ENCODE measurements at regions not wholly inside any gene's neighbourhood (a gene's known extent, or its start where the extent isn't known, plus 50 kb on each side); places are given as distances from the start of the nearest gene placed in this dataset.

DNA sequence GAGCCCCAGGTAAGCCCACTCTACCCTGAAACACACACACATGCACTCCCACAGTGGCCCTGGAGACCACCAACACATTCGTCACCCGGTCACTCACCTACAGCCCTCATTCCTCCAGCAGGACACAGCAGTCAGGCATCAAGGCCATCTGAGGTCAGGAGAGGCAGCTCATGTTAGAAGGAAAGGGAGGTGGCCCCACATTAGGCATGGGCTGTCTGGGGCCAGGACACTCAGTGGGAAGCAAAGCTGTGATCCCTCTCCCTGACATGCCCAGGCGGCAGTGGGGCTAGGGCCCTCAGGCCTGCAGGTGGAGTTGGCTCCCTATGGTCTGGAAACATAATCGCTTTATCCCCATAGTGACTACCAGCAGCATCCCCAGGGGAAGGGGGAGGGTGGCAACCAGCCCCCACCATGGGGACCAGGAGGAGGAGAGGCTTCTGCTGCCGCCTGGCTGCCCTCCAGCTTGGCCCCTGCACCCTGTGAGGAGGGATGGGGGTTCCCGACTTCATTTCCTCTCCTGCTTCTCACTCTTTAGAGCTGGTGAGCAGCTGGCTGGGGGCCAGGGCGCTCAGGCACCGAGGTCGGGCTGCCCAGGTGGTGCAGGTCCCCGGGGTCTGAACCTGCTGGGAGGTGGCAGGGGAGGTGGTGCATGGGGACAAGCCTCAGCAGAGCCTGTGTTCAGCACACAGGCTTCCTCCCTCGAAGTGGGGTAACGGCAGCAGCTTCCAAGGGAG lies 76.6 kb upstream of the CST7 start:
- no peak for DNase-seq

DNA sequence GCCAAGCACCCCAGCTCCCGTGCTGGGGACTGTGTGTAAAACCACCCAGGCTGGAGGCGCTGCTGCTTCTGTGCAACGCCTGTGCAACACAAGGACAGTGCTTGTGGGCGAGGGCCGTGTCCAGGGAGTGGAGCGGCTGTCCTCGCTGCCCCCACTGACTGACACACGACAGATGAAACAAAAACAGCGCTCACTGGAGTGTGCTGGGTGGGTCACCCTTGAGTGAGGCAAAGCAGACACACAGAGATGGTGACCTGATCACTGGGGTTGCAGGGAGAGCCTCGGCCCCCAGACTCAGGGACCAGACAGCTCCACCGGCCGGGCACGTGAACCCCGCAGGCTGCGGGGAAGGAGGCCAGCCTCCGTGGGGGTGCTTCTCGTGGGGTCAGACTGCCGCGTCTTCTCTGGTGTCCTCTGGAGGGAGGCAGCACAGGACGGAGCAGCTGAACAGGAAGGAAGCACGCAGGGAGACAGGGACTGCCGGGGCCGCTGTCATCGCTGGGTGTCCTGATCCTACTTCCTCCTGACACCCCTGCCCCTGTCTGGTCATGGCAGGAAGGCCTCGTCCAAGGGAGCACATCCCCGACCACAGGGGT lies 75.9 kb upstream of the CST7 start:
- DNase-seq = no peak

DNA sequence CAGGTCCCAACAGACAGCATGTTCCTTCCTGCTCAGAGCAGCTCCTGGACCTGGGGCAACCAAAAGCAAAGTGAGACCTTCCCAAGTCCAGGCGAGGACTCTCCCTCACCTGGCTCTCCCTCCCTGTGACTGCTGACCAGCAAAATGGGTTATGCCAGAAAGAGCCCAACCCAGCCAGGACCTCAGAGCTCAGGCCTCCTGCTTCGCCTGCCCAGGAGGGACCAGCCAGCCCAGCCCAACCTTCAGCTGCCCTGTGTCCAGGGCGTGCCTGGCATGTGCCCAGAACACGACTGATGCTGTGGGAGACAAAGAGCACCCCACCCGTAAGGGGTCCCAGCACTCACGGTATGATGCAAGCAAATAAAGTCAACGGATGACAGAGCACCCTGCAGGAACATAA lies 74.0 kb upstream of the CST7 start:
- DNase-seq = no peak

DNA sequence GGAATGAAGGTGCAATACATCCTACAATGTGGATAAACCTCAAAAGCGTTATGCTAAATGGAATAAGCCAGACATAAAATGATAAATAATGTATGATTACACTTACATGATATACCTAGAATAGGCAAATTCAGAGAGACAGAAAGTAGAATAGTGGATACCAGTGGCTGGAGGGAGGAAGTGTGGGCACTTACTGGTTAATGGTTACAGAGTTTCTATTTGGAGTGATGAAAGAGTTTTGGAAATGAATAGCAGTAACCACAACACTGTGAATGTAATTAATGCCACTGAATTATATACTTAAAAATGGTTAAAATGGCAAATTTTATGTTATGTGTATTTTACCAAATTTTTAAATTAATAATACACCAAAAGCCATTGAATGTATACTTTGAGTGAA lies 71.4 kb upstream of the CST7 start:
- peak; percentile 52 for DNase-seq

DNA sequence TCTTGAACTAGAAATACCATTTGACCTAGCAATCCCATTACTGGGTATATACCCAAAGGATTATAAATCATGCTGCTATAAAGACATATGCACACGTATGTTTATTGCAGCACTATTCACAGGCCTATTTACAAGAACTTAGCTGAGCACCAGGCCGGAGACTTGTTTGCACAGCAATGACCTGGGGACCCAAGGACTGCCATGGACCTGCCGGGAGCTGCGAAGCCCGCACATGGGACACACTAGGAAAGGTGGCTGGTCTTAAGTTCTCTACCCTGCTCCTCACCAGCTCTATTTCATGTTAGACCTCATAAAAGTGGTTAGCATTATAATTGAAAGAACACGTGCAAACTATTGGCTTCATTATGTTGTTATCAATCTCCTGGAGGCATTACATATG lies 70.4 kb upstream of the CST7 start:
- no peak for DNase-seq

DNA sequence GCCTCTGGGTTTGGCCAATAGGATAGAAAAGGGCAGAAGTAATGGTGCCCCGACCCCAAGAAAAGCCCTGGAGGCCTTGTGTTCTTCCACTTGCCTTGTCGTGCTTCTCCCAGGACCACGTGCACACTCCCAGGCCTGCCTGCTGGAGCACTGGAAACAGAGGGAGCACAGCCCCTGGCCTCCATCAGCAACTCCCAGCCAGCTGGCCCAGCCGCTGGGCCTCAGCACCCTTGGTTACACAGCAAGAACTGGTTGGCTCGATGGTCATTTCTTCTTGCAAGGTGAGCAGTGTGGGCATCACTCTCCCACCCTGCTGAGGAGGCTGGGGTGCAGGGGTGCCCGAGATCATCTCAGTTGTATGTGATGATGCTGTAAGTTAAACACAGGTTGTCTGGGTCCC lies 69.2 kb upstream of the CST7 start:
- DNase-seq = no peak

DNA sequence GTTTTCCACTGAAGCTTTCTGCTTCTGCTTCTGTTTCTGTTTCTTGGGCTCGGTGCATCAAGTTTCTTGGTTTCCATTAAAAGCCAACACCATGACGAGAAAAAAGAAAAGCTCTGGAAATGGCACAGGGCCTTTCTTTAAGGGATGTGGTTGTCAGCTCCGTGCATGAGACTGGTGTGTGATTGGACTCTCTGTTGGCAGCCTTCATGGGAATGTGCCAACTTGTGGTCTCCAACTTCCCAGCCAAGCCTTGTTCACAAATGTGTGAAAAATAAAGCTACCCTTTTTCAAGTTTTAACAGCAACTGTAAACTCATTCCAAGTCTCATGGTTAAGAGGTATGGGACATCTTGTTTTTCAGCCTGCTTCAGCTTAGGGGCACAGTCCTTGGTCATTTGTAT lies 68.7 kb upstream of the CST7 start:
- DNase-seq = no peak

DNA sequence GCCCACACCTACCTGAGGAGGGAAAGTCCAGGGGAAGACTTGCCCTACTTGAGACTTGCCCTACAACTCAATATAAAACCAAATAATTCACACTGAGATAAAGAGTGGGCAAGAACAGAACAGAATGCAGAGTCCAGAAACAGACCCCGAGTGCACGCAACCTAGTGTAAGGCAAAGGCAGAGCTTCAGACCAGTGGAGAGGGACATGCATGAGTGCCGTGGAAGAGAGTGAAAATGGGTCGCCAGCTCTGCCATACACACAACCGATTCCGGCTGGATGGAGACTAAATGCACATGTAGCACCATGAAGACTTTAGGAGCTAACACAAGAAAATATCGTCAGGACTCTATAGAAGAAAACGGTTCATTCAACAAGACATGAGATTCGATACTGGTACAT lies 58.8 kb upstream of the CST7 start:
- DNase-seq = no peak

DNA sequence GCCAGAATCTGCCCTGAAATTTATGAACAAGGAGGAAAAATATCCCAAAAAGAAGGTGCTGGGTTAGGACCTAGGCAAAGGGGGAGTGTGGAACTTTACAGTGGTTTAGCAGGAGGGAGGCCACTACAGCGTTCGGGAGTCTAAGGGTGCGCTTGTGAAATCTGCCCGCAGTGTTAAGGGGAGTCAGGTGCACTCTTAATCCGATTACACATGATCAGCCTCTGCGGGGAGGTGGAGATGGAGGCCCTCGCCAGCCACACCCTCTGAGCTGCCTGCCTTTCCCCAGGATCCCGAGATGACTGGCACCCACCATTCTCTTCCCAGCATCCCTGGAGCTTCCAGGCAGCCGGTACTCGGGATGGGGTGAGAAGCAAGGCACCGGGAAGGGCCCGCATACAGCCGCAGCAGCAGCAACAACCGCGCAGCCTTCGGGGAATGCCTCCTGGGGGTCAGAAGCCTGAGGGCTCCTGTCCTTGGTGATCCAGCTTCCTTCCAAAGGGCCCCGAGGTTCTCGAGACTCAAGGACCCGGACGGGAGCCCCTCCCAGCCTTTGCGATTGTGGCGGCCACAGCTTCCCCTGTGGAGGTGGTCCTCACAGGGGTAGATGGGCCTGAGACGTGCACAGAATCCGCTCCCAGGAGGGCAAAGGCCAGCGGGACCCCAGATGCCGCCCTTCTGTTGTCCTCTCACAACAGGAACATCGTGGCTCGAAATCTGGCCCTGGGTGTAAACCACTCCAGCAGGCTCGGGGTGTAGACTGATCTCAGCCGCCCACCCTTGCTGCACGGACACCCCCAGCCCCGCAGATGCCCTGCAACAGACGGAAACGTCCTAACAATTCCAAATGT lies 57.3 kb upstream of the CST7 start:
- DNase-seq = no peak

DNA sequence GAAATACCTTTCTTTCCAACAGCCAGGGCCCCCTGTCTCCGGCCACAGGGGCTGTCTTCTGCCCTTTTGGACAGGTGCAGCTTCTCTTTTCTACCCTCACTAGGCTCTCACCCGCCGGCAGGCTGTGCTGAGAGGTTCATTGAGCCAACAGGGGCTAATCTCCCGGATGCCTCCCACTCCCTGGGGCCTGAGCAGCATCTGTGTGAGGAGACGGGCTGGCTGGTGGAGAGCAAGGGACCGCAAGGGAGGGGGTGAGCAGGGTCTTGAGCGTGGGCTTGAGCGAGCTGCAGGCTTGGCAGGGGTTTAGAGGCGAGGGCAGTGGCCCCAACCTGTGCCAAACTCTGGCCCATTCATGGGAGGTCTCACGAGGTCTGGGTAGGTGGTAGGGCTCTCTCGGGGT lies 56.5 kb upstream of the CST7 start:
- DNase-seq = no peak

DNA sequence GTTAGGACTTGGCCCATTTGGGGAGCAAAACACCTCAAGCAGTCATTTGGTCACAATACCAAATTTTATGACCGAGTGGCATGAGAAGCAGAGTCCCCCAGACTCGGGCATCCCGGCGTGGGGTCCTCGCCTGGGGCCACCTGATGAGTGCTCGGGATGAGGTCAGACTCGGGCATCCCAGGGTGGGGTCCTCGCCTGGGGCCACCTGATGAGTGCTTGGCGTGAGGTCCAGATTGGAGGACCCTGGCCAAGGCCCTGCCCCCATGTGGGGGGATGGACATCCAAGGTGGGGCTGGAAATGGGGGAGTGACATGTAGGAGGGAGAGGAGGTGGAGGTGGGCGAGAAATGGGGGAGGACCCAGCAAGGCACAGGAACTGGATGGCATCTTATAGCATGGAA lies 56.1 kb upstream of the CST7 start:
- DNase-seq = no peak

DNA sequence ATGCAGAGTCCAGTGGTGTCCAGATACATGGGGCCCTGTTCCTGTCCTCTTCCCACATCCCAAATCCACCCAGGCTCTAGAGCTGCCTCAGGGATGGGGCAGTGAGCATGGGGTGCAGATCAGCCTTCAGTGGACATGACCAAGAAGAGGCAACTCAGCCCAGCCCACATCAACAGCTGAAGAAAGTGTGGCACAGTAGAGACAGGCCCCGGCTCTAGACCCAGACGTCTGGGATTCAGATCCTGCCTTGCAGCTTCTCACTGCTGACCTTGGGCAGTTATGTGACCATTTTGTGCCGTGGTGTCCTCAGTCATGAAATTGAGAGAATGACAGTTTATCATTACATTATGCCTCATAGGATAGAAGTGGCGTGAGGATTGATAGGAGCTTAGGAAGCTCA lies 54.6 kb upstream of the CST7 start:
- DNase-seq = no peak

DNA sequence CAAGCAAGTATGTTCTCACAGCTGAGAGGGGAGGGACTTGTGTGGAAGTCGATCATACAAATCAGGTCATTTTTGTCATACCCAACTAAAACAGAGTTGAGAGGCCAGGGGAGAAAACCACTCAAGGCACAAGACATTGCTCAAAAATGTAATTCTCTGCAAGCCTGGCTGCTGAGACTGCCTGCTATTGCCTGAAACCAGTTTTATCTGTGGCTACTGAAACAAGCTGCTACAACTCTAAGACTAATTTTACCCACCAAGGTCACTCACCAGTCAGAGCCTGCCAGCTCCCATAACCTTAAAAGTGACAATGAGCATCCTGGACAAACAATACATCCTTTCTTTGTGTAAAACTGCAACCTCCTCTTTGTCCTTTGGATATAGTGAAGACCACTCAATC lies 54.1 kb upstream of the CST7 start:
- no peak for DNase-seq

DNA sequence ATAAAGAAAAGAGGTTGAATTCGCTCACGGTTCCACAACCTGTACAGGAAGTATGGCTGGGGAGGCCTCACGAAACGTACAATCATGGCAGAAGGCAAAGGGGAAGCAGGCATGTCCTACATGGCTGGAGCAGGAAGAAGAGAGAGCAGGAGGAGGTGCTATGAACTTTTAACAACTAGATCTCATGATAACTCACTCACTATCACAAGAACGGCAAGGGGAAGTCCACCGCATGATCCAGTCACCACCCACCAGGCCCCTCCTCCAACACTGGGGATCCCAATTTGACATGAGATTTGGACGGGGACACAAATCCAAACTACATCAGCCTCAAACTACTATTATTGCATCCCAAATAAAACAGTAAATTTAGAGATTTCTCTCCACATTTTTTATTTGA lies 53.6 kb upstream of the CST7 start:
- DNase-seq = no peak

DNA sequence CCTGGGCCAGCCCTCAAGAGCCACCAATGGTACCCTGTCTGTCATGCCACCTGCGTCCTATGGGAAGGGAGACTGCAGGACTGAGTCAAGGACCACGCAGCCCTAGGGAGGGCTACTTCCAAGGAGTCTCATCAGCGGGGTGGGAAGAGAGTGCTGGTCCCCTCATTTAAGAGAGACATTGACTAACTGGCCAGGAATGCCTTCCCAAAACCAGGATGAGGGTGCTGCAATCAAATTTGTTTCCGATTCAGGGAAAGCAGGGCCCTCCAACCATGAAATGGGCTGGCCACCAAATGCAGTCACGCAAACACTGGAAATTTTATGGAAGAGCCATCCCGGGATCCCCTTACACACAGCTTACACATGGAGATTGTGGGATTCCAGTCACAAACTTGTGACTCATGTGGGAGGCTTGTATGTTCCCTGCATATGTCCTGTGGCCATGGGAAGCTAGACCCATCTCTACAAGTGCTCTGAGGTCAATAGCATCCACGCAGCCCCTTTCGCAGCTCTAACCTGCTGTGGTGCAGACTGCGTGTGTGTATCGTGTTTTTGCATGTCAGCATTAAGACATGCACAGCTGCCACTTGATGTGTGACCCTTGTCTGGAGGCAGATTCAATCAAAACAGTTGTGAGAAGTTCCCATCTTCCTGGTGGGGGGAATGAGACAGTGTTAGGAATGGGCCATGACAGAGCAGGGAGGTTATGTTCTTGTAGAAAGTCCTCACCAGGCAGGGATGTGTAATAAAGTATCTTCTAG lies 53.0 kb upstream of the CST7 start:
- DNase-seq = no peak

DNA sequence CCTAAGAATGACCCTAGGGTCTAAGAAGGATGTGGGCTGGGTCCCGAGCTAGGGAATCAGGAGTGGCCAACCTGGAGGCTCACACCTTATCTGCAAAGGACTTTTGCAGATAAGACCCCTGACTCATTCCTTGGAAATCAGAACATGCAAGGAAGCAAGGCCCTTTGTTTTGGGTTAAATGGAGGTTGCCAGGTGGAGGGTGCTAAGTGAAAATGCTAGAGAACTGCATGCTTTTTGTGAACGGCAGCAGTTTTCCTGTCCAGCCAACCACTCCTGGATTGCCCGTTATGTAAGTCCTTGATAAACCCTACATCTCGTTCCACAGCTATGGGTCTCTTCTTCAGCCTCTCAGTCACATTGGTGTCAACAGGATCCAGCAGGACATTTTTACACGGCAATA lies 52.1 kb upstream of the CST7 start:
- no peak for DNase-seq

DNA sequence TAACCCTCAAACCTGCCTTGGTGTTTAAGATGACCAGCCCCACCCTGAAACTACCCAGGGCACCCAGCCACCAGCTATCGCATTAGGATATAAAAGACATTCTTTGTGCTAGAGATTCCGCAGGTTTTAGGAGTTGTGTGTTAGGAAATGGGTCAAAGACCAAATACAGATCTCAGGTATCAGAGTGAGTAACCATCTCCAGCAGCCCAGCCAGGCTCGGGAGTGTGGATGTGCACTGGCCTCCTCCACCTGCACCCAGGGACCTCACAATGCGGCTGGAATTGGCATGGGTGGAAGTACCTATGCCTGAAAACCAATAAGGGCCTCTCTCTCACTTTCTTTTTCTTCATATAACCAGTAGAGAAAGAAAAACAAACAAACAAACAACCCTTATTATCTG lies 51.1 kb upstream of the CST7 start:
- no peak for DNase-seq

DNA sequence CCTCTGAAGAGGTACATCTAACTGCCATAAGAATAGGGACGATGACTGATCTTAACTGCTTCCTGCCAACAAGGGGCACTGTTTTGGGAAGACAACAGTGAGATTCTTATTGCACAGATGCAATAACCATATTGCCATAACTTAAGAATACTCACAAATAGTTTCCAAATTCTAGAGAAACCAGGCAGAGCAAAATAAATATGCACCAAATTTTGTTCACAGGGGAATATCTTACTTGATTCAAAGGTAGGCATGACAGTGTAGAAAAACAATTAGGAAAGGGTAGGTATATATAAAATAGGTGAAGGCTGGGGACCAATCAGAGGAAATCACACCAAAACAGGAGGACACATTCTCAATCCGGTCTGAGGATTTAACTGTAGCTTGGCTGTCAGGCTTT lies 49.9 kb upstream of the CST7 start:
- DNase-seq = no peak

Measured in MV-4-11 (cell line).